Peyer's patch (tissue), 4 donors: ENCODE measurements at regions not wholly inside any gene's neighbourhood (a gene's known extent, or its start where the extent isn't known, plus 50 kb on each side); places are given as distances from the start of the nearest gene placed in this dataset.

ENCODE experiments used
- POLR2A ChIP-seq, 2 donors: fragments of 450-650 bp; IDR thresholded peaks; one replicate each; pipeline ENCODE4 v1.5.1; 2017; ENCODE audit warnings: antibody characterized with exemption in 2 of 2, mild to moderate bottlenecking in 2 of 2, moderate library complexity in 2 of 2
- TF ChIP-seq, protein P1 (sequence below), 6 experiments: fragments of 450-650 bp in 4 of 6; fragments of 200-600 bp in 2 of 6; sonication (generic) in 1 of 6; IDR thresholded peaks; one replicate each; pipeline ENCODE4 v1.5.1; 2017 to 2019; ENCODE audit warnings: antibody characterized with exemption in 6 of 6, mild to moderate bottlenecking in 3 of 6, moderate library complexity in 1 of 6

DNA sequence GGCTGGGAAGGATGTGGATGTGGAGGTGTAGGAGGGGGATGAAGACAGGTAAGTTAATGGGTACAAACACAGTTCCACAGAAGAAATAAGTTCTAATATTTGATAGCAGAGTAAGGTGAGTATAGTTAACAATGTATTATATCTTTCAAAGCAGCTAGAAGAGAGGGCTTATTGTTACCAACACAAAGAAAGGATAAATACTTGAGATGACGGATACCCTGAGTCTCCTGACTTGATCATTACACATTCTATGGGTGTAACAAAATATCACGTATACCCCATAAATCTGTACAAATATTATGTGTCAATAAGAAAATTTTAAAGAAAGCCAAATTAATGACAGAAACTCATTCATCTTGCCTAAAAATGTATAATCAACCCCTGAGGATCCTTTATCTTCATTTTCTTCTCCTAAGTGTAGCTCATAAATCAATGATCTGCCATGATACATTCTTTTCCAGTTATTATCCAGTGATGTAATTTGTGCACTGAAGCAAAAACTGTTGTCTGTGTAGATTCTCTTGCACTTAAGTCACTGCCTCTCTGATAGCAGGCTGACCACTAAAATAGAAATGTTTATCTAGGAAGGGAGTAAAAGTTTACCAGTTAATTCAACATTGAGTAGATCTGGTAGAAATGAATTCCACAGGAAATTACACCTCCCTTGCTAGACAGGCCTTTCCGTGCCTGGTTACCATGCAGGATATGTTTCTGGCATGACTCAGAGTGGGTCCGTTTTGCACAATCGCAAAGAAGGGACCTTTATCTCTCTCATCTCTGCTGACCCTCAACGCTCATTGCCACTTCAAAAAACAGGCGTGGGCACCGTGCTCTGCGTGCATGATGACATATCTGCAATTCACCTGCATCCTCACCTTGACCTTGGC, 249.7 kb upstream of the NCKAP5 start:
- TF ChIP-seq, protein P1, sequence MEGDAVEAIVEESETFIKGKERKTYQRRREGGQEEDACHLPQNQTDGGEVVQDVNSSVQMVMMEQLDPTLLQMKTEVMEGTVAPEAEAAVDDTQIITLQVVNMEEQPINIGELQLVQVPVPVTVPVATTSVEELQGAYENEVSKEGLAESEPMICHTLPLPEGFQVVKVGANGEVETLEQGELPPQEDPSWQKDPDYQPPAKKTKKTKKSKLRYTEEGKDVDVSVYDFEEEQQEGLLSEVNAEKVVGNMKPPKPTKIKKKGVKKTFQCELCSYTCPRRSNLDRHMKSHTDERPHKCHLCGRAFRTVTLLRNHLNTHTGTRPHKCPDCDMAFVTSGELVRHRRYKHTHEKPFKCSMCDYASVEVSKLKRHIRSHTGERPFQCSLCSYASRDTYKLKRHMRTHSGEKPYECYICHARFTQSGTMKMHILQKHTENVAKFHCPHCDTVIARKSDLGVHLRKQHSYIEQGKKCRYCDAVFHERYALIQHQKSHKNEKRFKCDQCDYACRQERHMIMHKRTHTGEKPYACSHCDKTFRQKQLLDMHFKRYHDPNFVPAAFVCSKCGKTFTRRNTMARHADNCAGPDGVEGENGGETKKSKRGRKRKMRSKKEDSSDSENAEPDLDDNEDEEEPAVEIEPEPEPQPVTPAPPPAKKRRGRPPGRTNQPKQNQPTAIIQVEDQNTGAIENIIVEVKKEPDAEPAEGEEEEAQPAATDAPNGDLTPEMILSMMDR (IDR thresholded peaks at IDR 0.05), result no peak
- TF ChIP-seq POLR2A (IDR thresholded peaks at IDR 0.05), result no peak
